ENCODE measurements at regions not wholly inside any gene's neighbourhood (a gene's known extent, or its start where the extent isn't known, plus 50 kb on each side); places are given as distances from the start of the nearest gene placed in this dataset.

DNA sequence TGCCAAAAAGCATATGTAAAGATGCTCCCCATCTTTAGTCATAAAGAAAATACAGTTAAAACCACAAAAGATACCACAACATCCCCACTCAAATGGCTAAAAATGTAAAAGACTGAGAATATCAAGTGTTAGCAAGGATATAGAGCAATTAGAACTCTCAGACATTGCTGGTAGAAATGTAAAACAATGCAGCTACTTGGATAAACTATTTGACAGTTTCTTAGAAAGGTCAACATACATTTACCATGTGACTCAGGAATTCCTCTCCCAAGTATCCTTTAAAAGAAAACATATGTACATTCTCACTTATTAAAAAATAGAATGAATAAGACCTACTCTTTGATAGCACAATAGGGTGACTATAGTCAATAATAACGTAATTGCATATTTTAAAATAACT, 173.7 kb downstream of the HNRNPD start:
- Histone ChIP-seq H3K4me3 (ENCODE audit: insufficient read depth in 1 of 2, low read depth in 1 of 2, low read length in 2 of 2) (no peak overlapping the region), H3K18ac (ENCODE audit: low read depth in 1 of 2, low read length in 2 of 2) (no peak overlapping the region), H3K14ac (ENCODE audit: low read length in 2 of 2) (no peak overlapping the region), H2AFZ (ENCODE audit: low read depth, low read length) (no peak overlapping the region), H3K4ac (ENCODE audit: low read depth in 1 of 2, low read length in 2 of 2) (no peak overlapping the region), H4K91ac (ENCODE audit: low read length) (no peak overlapping the region), H3K4me2 (ENCODE audit: low read length, poor library complexity, severe bottlenecking) (no peak overlapping the region), H3K79me1 (replicated peaks; ENCODE audit: low read length, poor library complexity, severe bottlenecking) (no peaks in the 10 kb centered on the region), H3K27me3 (ENCODE audit: control insufficient read depth in 1 of 2, insufficient read depth in 1 of 2, low read length in 2 of 2) (no peaks in the 10 kb centered on the region), H3K9ac (ENCODE audit: low read length) (no peak overlapping the region), H3K27ac (ENCODE audit: low read length, poor library complexity, severe bottlenecking) (no peak overlapping the region), H3K4me1 (ENCODE audit: control insufficient read depth, insufficient read depth, low read depth, low read length) (no peaks in the 10 kb centered on the region), H2AK5ac (ENCODE audit: low read length, severe bottlenecking) (no peak overlapping the region), H2BK12ac (ENCODE audit: low read length in 2 of 2) (no peak overlapping the region), H3K9me3 (ENCODE audit: control insufficient read depth, low read length) (no peaks in the 10 kb centered on the region), H3K23ac (ENCODE audit: low read length in 2 of 2) (no peak overlapping the region), H2BK120ac (ENCODE audit: low read depth, low read length) (no peak overlapping the region), H2BK5ac (ENCODE audit: low read depth, low read length, poor library complexity, severe bottlenecking) (no peak overlapping the region), H4K8ac (ENCODE audit: low read length) (no peak overlapping the region), H3K36me3 (ENCODE audit: control insufficient read depth in 1 of 2, insufficient read depth in 2 of 2, low read depth in 1 of 2, low read length in 2 of 2) (no peaks in the 10 kb centered on the region), H2BK15ac (ENCODE audit: low read depth, poor library complexity, severe bottlenecking) (no peak overlapping the region)
- no CpG with 5 or more reads among the region's 1 CpG for WGBS
- DNase-seq: no peak

DNA sequence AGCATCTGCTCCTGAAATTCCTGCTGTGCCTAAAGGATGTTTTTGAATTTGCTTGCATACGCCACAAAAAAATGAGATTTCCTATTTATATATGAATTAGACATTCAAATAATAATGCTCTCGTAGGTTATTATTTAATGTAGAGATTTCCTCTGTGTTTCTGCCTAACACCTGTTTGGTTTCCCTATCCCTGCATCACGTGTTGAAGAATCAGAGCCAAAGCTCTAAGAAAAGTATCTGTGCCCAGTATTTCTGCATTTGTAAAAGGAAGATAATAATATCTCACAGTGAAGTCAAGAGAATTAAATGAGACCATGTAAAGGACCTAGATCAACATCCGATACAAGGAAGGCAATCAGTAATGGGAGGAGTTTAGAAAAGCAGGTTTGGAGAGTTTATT, 179.5 kb downstream of the HNRNPD start:
- H3K4me1 ChIP-seq (ENCODE audit: control insufficient read depth, insufficient read depth, low read depth, low read length): no peaks in the 10 kb centered on the region
- no peak overlapping the region for H3K4me2 ChIP-seq (ENCODE audit: low read length, poor library complexity, severe bottlenecking)
- H3K9me3 ChIP-seq (ENCODE audit: control insufficient read depth, low read length): no peaks in the 10 kb centered on the region
- no peak overlapping the region for H2BK120ac ChIP-seq (ENCODE audit: low read depth, low read length)
- no peak overlapping the region for H3K18ac ChIP-seq (ENCODE audit: low read depth in 1 of 2, low read length in 2 of 2)
- no peaks in the 10 kb centered on the region for H3K27me3 ChIP-seq (ENCODE audit: control insufficient read depth in 1 of 2, insufficient read depth in 1 of 2, low read length in 2 of 2)
- H3K36me3 ChIP-seq (ENCODE audit: control insufficient read depth in 1 of 2, insufficient read depth in 2 of 2, low read depth in 1 of 2, low read length in 2 of 2): no peaks in the 10 kb centered on the region
- H2BK5ac ChIP-seq (ENCODE audit: low read depth, low read length, poor library complexity, severe bottlenecking): no peak overlapping the region
- no peak overlapping the region for H2BK12ac ChIP-seq (ENCODE audit: low read length in 2 of 2)
- no peak overlapping the region for H4K91ac ChIP-seq (ENCODE audit: low read length)
- no peak overlapping the region for H2BK15ac ChIP-seq (ENCODE audit: low read depth, poor library complexity, severe bottlenecking)
- H3K79me1 ChIP-seq (replicated peaks; ENCODE audit: low read length, poor library complexity, severe bottlenecking): no peaks in the 10 kb centered on the region
- no peak overlapping the region for H3K4me3 ChIP-seq (ENCODE audit: insufficient read depth in 1 of 2, low read depth in 1 of 2, low read length in 2 of 2)
- H3K14ac ChIP-seq (ENCODE audit: low read length in 2 of 2): no peak overlapping the region
- no peak overlapping the region for H2AK5ac ChIP-seq (ENCODE audit: low read length, severe bottlenecking)
- no peak overlapping the region for H3K9ac ChIP-seq (ENCODE audit: low read length)
- no peak for DNase-seq
- H2AFZ ChIP-seq (ENCODE audit: low read depth, low read length): no peak overlapping the region
- no peak overlapping the region for H3K23ac ChIP-seq (ENCODE audit: low read length in 2 of 2)
- no peak overlapping the region for H3K27ac ChIP-seq (ENCODE audit: low read length, poor library complexity, severe bottlenecking)
- 92% methylated on average over 1 of the region's 4 CpGs for WGBS
- no peak overlapping the region for H4K8ac ChIP-seq (ENCODE audit: low read length)
- no peak overlapping the region for H3K4ac ChIP-seq (ENCODE audit: low read depth in 1 of 2, low read length in 2 of 2)

DNA sequence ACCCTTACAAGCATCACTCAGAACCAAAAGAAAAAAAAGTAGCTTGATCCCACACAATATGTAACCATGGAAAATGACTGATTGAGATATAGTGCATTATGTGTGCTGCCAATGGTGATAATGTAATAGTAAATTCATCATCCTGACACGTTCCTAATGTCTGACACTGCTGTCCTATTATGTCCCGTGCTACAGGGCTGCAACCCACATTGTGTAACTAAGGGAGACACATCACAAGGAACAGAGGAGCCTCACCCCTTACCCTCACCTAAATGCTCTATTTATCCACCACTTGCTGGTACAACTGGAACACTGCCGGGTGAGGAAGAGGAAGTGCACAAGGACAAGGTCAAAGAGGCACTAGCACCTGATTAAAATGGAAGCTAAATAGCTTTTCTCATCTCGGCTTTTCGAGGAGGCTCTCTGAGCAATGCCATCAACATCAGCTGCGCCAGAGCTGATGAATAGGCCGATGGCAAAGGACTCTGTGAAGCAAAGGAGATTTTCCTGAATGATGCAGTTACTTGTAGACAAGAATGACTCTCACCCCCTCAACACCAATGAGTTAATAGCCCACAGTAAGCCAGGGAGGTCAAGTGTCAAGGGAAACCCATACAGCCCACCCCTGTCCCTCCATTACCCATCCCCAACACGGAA, 181.6 kb downstream of the HNRNPD start:
- 60% methylated on average over 8 of the region's 8 CpGs for WGBS
- H3K79me1 ChIP-seq (replicated peaks; ENCODE audit: low read length, poor library complexity, severe bottlenecking): no peaks in the 10 kb centered on the region

DNA sequence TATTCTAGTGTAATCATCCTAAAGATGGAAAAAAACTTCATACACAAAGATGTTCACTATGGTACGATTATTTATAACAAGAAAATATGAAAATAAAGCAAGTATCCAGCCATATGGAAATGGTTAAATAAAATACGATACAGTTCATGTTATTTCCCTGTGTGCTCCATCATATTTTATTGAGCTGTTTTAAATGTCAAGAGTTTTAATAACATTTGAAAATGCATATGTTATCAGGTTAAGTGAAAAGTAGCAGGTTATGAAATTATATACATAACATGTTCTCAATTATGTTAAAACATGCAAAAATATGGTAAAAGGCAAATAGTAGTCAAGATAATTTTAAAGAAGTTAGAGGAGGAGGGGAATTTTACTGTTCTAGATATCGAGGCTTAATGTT, 192.0 kb downstream of the HNRNPD start:
- Histone ChIP-seq H3K27me3 (ENCODE audit: control insufficient read depth in 1 of 2, insufficient read depth in 1 of 2, low read length in 2 of 2) (no peaks in the 10 kb centered on the region), H3K4me2 (ENCODE audit: low read length, poor library complexity, severe bottlenecking) (no peak overlapping the region), H2AK5ac (ENCODE audit: low read length, severe bottlenecking) (no peak overlapping the region), H3K79me1 (replicated peaks; ENCODE audit: low read length, poor library complexity, severe bottlenecking) (no peaks in the 10 kb centered on the region), H3K4me1 (ENCODE audit: control insufficient read depth, insufficient read depth, low read depth, low read length) (no peaks in the 10 kb centered on the region), H3K9me3 (ENCODE audit: control insufficient read depth, low read length) (no peaks in the 10 kb centered on the region), H2AFZ (ENCODE audit: low read depth, low read length) (no peak overlapping the region), H2BK5ac (ENCODE audit: low read depth, low read length, poor library complexity, severe bottlenecking) (no peak overlapping the region), H2BK12ac (ENCODE audit: low read length in 2 of 2) (no peak overlapping the region), H3K27ac (ENCODE audit: low read length, poor library complexity, severe bottlenecking) (no peak overlapping the region), H2BK15ac (ENCODE audit: low read depth, poor library complexity, severe bottlenecking) (no peak overlapping the region), H4K8ac (ENCODE audit: low read length) (no peak overlapping the region), H3K14ac (ENCODE audit: low read length in 2 of 2) (no peak overlapping the region), H3K9ac (ENCODE audit: low read length) (no peak overlapping the region), H2BK120ac (ENCODE audit: low read depth, low read length) (no peak overlapping the region), H3K4me3 (ENCODE audit: insufficient read depth in 1 of 2, low read depth in 1 of 2, low read length in 2 of 2) (no peak overlapping the region), H3K36me3 (ENCODE audit: control insufficient read depth in 1 of 2, insufficient read depth in 2 of 2, low read depth in 1 of 2, low read length in 2 of 2) (no peaks in the 10 kb centered on the region), H3K4ac (ENCODE audit: low read depth in 1 of 2, low read length in 2 of 2) (no peak overlapping the region), H3K23ac (ENCODE audit: low read length in 2 of 2) (no peak overlapping the region), H3K18ac (ENCODE audit: low read depth in 1 of 2, low read length in 2 of 2) (no peak overlapping the region), H4K91ac (ENCODE audit: low read length) (no peak overlapping the region)
- no peak for DNase-seq
- WGBS: no CpG with 5 or more reads among the region's 3 CpGs

More for the DNA sequence above, 181.6 kb downstream of the HNRNPD start:
- no peak for DNase-seq
- Histone ChIP-seq H4K91ac (ENCODE audit: low read length) (no peak overlapping the region), H3K4me2 (ENCODE audit: low read length, poor library complexity, severe bottlenecking) (no peak overlapping the region), H2BK15ac (ENCODE audit: low read depth, poor library complexity, severe bottlenecking) (no peak overlapping the region), H3K4me1 (ENCODE audit: control insufficient read depth, insufficient read depth, low read depth, low read length) (no peaks in the 10 kb centered on the region), H2BK120ac (ENCODE audit: low read depth, low read length) (no peak overlapping the region), H3K18ac (ENCODE audit: low read depth in 1 of 2, low read length in 2 of 2) (no peak overlapping the region), H3K4ac (ENCODE audit: low read depth in 1 of 2, low read length in 2 of 2) (no peak overlapping the region), H2BK12ac (ENCODE audit: low read length in 2 of 2) (no peak overlapping the region), H3K36me3 (ENCODE audit: control insufficient read depth in 1 of 2, insufficient read depth in 2 of 2, low read depth in 1 of 2, low read length in 2 of 2) (no peaks in the 10 kb centered on the region), H3K23ac (ENCODE audit: low read length in 2 of 2) (no peak overlapping the region), H2AFZ (ENCODE audit: low read depth, low read length) (no peak overlapping the region), H3K27me3 (ENCODE audit: control insufficient read depth in 1 of 2, insufficient read depth in 1 of 2, low read length in 2 of 2) (no peaks in the 10 kb centered on the region), H3K9ac (ENCODE audit: low read length) (no peak overlapping the region), H2BK5ac (ENCODE audit: low read depth, low read length, poor library complexity, severe bottlenecking) (no peak overlapping the region), H4K8ac (ENCODE audit: low read length) (no peak overlapping the region), H3K9me3 (ENCODE audit: control insufficient read depth, low read length) (no peaks in the 10 kb centered on the region), H3K27ac (ENCODE audit: low read length, poor library complexity, severe bottlenecking) (no peak overlapping the region), H2AK5ac (ENCODE audit: low read length, severe bottlenecking) (no peak overlapping the region), H3K4me3 (ENCODE audit: insufficient read depth in 1 of 2, low read depth in 1 of 2, low read length in 2 of 2) (no peak overlapping the region), H3K14ac (ENCODE audit: low read length in 2 of 2) (no peak overlapping the region)

Data from mesenchymal stem cell (in vitro differentiated cells and primary cell).